Breast epithelium (tissue), 3 donors: ENCODE measurements at regions not wholly inside any gene's neighbourhood (a gene's known extent, or its start where the extent isn't known, plus 50 kb on each side); places are given as distances from the start of the nearest gene placed in this dataset.

Experiments
- POLR2A ChIP-seq: fragments of 450-650 bp; IDR thresholded peaks from one replicate; pipeline ENCODE4 v1.6.1; 2016; ENCODE audit warnings: antibody characterized with exemption, mild to moderate bottlenecking, moderate library complexity
- TF ChIP-seq, protein P1 (sequence below), 3 donors: fragments of 450-650 bp; IDR thresholded peaks; one replicate each; pipeline ENCODE4 v1.5.1; 2016 to 2017; ENCODE audit warnings: antibody characterized with exemption in 3 of 3, mild to moderate bottlenecking in 3 of 3, moderate library complexity in 3 of 3

GRCh38 chr1:55670331-55671082, 455.3 kb upstream of the USP24 start:
- TF ChIP-seq, protein P1, sequence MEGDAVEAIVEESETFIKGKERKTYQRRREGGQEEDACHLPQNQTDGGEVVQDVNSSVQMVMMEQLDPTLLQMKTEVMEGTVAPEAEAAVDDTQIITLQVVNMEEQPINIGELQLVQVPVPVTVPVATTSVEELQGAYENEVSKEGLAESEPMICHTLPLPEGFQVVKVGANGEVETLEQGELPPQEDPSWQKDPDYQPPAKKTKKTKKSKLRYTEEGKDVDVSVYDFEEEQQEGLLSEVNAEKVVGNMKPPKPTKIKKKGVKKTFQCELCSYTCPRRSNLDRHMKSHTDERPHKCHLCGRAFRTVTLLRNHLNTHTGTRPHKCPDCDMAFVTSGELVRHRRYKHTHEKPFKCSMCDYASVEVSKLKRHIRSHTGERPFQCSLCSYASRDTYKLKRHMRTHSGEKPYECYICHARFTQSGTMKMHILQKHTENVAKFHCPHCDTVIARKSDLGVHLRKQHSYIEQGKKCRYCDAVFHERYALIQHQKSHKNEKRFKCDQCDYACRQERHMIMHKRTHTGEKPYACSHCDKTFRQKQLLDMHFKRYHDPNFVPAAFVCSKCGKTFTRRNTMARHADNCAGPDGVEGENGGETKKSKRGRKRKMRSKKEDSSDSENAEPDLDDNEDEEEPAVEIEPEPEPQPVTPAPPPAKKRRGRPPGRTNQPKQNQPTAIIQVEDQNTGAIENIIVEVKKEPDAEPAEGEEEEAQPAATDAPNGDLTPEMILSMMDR (IDR thresholded peaks at IDR 0.05): no peak
- no peak for TF ChIP-seq POLR2A
